ENCODE measurements at regions not wholly inside any gene's neighbourhood (a gene's known extent, or its start where the extent isn't known, plus 50 kb on each side); places are given as distances from the start of the nearest gene placed in this dataset.
"Not testable (repeated sequence)": the region's sequence is repeated elsewhere in the genome, so short reads cannot be mapped to it uniquely, and the experiment has no call there.

DNA sequence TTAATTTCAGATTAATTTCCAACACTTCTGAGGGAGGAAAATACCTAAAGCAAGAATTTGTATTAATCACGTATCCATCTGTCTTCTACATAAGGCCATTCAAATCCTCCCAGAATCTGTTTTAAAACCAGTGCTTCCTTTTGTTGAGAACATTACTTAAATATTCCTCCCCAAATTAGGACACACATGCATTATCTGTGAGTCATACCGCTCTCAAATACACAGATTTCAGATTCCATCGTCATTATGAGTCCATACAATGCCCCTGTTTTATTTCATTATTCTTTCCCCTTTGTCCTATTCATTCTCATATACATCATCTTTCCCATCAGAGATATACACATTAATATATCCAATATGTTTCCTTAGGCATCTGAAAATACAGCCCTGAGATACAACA, 57.3 kb upstream of the PRSS12 start:
- peak; percentile 75 for DNase-seq (ENCODE audit: low read depth)

DNA sequence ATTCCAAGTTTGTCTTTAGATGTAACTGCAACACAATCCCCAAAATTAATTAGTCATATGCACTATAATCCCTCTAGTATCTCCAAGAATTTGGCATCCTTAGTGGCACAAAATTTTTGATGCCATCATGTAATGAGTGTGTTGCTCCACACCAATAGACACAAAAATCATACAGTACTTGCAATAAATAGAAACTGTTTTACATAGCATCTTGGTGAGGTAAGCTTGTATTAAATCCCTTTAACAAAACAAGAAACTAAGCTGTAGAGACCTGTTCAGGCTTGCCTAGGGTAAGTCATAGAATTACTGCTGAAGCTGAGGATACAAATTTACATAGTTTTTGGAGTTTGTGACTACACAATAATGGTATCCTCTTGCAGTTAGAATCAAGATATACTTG, 64.5 kb upstream of the PRSS12 start:
- peak; percentile 56 for DNase-seq (ENCODE audit: low read depth)

DNA sequence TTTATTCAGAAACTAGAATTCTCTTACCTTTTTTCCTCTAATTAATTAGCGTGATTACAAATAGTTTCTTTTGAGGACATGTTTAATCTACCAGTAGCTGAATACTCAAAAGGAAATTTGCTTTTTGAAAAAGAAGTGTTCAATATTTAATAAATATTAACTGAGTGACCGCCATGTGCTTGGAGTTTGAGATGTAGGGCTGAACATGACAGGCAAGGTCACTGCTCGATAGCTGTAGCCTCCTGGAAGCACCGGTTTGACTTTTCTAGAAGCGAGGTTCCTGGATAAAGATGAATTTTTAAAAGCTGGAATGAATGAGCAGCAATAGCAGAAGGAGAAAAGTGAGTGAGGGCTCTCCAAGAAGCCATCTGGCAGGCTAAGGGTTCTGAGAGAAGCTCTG, 65.0 kb upstream of the PRSS12 start:
- not testable (repeated sequence) for DNase-seq (ENCODE audit: low read depth)

DNA sequence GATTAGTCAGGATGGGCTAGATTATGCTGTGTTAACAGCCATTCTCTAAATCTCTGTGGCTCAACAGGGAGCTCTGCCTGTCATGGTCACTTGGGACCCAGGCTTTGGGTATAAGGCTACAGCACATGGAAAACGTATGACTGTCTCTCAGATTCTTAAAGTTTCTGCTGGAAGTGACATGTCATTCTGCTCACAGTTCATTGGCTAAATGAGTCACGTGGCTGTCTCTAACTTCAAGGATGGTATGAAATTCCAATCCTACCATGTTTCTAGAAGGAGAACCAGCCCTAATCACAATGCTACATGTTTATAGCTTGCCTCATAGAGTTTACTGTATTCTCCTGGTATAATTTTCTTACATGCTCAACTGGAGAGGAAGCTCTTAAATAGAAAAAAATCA, 65.6 kb upstream of the PRSS12 start:
- not testable (repeated sequence) for DNase-seq (ENCODE audit: low read depth)

DNA sequence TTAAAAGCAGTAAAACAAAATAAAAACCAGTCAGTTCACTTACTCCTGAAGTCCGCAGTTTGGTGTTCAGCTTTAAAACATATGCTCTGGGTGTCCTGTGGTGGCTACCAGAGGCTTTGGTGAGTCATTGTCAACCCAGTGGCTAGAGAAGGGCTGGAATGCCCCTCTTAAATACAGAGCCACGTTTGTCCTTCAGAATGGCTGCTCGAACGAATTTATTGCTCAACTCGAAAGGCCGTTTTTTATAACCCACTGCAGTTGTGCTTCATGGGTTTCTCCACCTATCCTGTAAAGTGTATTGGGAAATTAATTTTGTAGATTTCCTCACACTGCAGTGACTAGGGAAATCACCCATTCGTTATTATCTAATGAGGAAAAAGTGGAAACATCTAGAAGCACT, 66.8 kb upstream of the PRSS12 start:
- DNase-seq (ENCODE audit: low read depth), result not testable (repeated sequence)

DNA sequence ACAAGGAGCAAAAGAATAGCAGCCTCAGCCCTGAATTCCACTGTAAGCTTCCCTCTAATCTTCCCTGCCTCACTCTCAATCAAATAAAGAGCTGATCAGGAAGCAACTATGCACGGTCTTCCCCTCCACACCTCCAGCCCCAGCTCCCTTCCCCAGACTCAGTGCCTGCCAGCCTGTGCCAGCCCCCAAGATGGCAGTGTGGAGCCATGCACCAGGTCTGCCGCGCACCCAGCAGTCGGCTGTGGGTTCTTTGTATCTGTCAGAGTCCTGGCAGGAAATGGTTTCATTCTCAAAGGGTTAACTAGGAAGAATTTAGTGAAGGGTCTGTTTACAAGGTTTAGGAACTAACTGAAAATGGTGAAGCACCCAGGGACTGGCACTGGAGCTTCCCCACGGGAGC, 71.3 kb upstream of the PRSS12 start:
- not testable (repeated sequence) for DNase-seq (ENCODE audit: low read depth)

DNA sequence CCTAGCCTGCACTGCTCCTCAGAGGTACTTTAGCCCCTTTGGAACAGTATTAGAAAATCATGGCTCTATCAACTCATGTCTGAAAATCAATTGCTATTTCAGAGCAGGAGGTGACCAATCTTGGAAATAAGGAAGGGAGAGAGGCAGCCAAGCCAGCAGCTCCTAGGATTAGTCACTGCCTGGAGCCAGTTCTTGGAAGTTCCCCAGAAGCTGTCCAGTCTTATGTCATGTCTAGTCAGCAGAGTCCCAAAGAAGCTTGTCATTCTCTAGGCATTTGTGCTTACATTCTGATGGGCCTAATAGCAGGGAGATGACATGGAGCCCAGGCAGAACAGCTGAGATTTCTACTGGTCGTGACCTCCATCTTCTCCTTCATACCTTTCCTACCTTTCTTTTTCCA, 76.1 kb upstream of the PRSS12 start:
- not testable (repeated sequence) for DNase-seq (ENCODE audit: low read depth)

DNA sequence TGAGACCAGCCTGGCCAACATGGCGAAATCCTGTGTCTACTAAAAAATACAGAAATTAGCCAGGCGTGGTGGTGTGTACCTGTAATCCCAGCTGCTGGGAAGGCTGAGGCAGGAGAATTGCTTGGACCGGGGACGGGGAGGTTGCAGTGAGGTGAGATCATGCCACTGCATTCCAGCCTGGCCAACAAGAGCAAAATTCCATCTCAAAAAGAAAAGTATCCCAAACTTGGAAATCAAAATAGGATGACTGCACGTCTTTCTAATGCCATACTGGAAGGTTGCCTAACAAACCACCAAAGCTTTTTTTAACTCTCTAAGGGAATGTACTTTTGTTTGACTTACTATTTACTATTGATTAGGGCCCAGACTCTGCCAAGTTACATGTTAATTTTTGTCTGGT, 79.6 kb upstream of the PRSS12 start:
- not testable (repeated sequence) for DNase-seq (ENCODE audit: low read depth)

DNA sequence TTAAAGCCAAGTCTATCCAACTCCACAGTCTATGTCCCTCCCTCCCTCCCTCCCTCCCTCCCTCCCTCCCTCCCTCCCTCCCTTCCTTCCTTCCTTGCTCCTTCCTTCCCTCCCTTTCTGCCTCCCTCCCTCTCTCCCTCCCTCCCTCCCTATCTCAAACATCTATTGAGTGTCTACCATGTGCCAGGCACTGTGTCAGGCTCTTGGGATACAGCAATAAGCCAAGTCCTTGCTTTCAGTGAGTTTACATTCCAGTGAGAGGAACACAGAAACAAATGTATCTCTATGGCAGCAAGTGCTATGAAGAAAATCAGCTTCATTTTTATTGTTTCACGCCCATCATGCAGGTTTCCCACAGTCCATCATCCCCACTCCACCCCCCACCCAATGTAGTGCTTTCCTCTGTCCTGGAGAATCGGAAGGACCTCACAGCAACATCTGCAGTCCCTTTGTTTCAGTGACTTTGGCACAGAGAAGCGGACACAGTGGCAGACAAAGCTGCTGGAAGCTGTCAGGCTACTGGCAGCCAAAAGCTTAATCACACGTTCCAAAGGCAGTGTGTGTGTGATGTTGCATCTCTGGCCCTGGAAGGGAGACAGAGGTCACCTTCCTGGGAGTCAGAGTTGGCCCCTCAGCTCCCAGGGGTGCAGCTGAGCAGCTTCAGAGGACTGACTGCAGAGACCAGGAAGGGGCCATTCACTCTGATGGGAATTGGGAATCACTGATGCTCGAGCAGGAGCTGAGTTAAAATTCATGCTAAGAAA, 81.0 kb upstream of the PRSS12 start:
- not testable (repeated sequence) for DNase-seq (ENCODE audit: low read depth)

DNA sequence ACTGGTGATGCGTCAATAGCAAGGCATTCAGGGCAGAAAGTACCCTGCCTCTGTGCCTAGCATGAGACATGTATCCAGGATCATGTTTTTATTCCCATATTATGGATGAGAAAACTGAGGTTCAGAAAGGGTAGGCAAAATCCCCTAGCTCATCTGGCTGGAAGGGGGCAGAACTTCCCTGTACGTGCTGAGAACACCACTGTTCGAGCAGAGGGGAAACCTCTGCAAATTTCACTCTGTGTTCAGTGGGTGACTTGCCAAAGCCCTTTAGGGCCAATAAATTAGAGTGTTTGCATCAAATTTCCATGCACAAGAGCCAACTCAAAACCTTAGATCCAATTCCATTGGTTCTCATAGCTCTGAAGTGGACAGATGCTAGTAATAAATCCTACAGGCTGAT, 82.6 kb upstream of the PRSS12 start:
- DNase-seq (ENCODE audit: low read depth), result not testable (repeated sequence)

DNA sequence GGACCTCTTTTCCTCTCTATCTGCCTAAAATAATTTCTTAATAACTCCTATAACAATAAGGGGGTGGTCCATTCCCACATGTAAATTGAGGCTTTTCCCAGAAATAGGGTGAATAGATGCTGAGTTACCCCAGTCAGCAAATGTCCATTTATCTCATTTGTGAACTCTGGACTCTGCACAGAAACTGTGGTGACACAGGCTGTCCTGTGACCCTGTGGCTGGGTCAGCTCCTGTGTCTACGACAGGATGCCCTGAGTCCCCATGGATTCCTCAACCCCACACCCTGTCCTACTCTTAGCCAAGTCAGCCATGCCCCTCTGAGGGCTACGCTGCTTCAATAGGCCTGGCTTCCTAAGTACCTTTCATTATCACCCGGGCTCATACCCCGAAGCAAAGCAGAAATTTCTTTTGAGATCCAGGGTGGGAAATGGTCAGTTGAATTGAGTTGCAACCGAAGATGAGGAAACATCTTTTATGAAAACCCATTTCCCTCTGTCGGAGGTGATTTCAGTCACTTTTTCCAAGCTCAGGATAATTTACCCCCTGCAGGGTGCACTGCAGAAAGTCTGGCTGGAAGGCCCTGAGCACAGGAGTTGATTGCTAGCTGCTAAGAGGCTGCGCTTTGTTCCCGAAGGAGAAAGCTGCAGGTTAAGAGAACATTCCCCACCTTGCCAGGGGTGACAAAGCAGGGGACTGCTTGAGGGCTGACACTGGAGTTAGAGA, 89.5 kb upstream of the PRSS12 start:
- DNase-seq (ENCODE audit: low read depth), result not testable (repeated sequence)

DNA sequence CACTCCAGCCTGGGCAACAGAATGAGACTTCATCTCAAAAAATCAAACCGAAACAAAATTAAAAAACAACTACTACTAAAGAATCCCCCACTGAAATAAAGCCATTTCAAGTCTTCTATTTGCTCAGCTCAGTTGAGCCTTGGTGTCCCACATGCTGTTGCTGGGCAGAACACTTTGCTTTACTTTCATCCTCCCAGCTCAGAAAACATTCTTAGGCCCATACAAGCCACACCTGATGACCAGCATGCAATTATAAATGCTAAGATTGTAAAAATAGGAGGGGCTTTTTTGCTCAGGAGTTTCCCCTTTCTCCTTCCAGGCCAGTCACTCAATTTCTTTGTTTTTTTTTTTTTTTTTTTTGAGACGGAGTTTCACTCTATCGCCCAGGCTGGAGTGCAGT, 94.6 kb upstream of the PRSS12 start:
- DNase-seq (ENCODE audit: low read depth), result not testable (repeated sequence)

DNA sequence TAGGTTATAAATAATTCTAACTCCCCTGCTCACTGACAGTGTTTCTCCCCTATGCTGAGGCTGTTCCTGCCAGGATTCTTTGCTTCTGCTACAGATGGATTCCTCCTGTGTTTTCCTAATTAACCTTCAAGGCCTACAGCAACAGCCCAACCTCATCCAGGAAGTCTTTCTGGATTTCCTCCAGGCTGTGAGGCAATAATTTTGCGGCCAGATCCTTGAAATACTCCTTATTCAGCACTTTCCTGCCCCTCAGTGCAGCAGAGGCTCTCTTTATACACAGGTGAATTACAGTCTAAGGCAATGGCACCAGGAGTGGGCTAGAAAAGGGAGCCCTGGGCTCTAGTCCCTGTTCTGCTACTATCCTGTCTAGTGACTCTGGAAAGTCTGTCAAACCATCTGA, 102.1 kb upstream of the PRSS12 start:
- DNase-seq (ENCODE audit: low read depth), result not testable (repeated sequence)

DNA sequence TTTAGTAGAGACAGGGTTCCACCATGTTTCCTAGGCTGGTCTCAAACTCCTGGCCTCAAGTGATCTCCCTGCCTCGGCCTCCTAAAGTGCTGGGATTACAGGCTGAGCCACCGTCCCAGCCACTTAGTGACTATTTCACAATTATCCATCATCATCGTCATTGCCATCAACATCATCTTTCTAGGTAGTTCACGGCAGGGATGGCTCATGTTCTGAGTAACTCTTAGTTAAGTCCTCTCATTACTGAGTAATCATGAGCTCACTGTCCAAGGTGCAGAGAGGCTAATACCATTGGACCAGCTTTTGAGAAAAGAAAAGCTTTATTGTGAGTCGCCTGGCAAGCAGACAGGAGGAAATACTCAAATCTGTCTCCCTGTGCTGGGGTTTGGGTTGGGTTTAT, 108.6 kb upstream of the PRSS12 start:
- DNase-seq (ENCODE audit: low read depth), result not testable (repeated sequence)

DNA sequence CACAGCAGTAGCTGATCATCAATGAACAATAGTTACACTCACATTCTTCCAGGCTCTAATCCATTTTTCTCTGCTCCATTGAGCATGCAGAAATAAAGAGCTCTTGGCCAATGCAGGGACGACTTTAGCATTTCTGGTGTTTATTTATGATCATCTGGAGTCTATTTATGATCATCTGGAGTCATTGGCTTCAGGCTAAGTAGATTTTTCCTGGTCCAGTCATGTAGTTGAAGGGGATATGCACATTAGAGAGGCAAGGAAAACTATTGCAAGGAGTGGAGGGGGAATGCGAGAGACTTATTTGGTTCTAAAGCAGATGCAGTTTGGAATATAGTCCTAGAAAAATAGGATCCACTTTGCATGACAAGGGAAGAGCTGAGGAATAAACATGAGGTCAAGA, 113.0 kb upstream of the PRSS12 start:
- DNase-seq (ENCODE audit: low read depth), result not testable (repeated sequence)

DNA sequence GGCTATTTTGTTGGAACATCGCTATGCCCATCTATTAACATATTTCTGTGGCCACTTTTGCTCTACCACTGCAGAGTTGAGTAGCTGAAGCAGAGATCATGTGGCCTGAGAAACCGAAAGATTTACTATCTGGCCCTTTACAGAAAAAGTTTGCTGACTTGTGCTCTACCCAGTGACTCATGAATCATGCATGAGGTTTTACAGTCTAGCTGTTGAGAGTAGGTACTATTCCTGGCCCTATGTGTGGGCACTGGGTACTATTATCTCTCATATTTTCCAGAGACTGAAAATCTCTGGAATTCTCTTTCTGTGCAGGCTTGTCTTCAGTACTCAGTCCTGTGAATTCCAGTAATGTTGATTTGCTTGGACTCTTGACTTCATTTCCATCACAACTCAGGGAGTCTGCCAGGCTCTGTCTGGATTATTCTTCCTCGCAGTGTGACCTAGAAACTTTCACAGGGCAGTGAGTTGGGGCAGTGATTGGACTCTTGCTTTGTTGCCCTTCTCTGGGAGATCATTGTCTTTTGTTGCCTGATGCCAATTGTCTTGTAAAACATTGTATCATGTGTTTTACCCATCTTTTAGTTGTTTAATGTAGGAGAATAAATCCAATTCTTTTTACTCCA, 121.3 kb upstream of the PRSS12 start:
- DNase-seq (ENCODE audit: low read depth), result not testable (repeated sequence)

DNA sequence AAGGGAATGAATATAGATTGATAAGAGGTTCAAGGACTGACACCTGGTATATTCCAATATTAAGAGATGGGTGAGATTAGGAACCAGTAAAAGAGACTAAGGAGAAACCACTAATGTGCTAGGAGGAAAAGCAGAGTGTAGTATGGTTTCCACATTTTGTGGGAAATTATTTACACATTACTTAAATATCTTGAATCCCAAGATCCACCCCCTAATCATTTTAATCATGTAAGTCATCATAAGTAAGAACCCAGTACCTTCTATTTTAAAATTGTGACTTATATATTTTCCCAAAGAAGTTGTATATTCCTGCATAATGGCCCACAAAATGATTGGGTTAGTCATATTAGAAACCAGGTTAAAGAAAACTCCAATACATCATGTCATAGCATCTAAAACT, 122.0 kb upstream of the PRSS12 start:
- DNase-seq (ENCODE audit: low read depth), result not testable (repeated sequence)

DNA sequence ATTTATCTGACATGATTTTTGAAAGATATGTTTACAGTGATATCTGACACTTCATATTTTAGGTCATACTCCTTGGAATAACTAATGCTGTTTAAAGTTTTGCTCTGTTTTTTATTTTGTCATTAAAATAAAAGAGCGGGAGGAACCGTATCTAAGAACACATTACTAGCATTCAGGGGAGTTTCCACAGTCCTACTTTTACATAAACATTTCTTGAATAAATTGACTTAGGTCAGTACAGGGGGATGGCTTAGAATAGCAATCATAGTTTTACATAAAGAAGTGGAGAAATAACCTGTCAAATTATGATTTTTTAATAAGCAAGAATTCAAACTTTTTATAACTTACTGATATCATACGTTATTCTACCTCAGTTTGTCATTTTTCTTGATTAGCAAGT, 123.1 kb upstream of the PRSS12 start:
- not testable (repeated sequence) for DNase-seq (ENCODE audit: low read depth)

DNA sequence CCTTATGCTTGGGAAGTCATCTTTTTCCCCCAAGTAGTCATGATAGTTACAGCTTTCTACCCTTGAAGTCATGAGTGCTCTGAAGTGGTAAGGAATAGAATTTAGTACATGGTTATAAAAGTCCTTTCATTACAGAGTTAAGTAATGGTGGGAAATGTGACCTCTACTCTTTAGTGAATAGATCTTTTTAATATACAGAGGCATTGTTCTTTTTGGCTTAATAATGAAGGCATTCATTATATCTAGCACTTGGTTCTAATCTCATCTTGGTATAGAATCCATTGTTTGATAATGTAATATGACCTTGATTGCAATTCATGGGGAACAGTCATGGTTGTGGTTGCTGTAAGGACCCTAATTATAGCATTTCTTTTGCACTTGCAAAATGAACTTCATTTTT, 125.0 kb upstream of the PRSS12 start:
- DNase-seq (ENCODE audit: low read depth), result not testable (repeated sequence)

DNA sequence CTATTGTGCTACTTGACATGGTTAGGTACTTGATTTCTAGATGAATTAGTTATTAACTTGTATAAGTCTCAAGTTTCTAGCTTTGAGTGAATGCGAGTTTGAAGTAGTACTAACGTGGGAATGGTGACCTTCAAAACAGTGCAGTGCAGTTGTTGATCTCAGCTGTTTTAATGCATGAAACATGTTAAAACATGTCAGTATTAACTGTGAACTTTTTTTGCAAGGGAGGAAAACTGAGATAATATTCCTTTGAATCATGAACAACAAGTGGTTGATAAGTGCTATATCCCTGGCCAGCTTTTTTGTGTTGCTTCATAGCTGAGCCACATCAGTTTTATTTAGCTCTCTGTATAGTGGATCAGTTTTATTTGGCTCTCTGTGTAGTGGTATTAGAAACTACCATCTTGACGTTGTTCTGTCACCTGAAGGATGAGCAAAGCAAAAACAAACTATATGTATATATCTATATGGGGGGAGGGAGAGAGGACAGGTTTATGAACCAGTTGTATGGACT, 133.1 kb upstream of the PRSS12 start:
- DNase-seq (ENCODE audit: low read depth), result not testable (repeated sequence)

DNA sequence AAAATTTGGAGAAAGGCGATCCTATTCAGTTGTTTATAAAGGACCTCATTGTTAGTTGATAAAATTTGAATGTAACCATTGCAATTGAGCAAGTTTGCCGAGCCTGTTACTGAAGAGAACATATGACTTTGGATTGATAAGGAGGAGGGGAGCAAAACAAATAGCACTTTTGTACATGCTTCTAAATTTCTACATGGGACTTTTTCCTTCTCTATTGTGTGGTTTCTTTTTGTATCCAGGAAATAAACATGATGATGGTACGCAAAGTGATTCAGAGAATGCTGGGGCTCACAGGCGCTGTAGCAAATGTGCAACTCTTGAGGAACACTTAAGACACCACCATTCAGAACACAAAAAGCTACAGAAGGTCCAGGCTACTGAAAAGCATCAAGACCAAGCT, 140.2 kb upstream of the PRSS12 start:
- not testable (repeated sequence) for DNase-seq (ENCODE audit: low read depth)

DNA sequence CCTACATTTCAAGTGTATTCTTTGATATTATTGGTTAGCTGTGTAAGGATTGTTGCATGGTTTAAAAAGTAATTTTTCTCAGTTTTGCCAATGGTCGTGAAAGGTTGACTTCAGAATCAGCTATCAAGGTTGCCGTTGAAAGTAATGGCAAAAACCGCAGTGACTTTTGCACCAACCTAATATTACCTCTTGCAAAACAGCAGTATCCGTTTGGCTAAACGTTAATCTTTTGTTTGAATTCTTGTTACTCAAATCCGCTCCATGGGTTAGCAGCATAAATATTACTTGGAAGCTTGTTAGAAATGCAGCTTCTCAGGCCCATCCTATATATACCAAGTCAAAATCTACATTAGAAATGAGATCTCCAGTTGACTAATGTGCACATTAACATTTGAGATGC, 141.6 kb upstream of the PRSS12 start:
- DNase-seq (ENCODE audit: low read depth), result not testable (repeated sequence)

DNA sequence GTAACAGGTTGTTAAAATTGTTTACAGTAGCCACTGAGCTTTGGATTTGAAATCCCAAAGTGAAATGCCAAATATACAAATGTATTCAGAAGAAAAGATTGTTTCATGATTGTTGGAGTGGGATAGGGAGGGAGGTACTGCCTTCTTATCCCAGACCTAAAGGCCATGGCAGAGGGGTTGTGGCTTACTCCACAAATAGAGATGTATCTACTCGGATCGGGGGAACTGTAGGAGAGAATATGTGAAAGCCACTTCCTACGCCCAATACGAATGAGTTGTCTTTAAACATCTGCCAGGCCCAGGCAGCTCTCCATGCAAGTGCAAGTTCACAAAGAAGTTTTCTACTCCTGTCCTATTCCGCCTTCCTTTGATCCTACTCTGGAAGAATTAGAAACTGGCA, 150.2 kb upstream of the PRSS12 start:
- DNase-seq (ENCODE audit: low read depth), result not testable (repeated sequence)
